NCI-H748 (cell line): ENCODE measurements at regions not wholly inside any gene's neighbourhood (a gene's known extent, or its start where the extent isn't known, plus 50 kb on each side); places are given as distances from the start of the nearest gene placed in this dataset.
"Not testable (repeated sequence)": the region's sequence is repeated elsewhere in the genome, so short reads cannot be mapped to it uniquely, and the experiment has no call there.

Experiments
- DNase-seq: peaks from one replicate; lab custom pipeline; 2025; ENCODE audit not compliant: unreplicated experiment; lab: John Stamatoyannopoulos, UW

GRCh38 chr19:30228835-30229524 lies 143.2 kb upstream of the ZNF536 start:
- peak; percentile 57 for DNase-seq

- peak; percentile 55 for DNase-seq
Measured at GRCh38 chr19:30229525-30230174, 142.5 kb upstream of the ZNF536 start.

GRCh38 chr19:30231408-30232318 lies 140.5 kb upstream of the ZNF536 start:
- DNase-seq: no peak

GRCh38 chr19:30233375-30233774 lies 138.8 kb upstream of the ZNF536 start:
- no peak for DNase-seq

- no peak for DNase-seq
Measured at GRCh38 chr19:30235946-30236345, 136.2 kb upstream of the ZNF536 start.

- DNase-seq: no peak
Measured at GRCh38 chr19:30236587-30236986, 135.6 kb upstream of the ZNF536 start.

GRCh38 chr19:30237140-30237539 lies 135.0 kb upstream of the ZNF536 start:
- no peak for DNase-seq

- no peak for DNase-seq
Measured at GRCh38 chr19:30240904-30241695, 131.1 kb upstream of the ZNF536 start.

GRCh38 chr19:30244533-30244932 lies 127.7 kb upstream of the ZNF536 start:
- DNase-seq: no peak

- DNase-seq: no peak
Measured at GRCh38 chr19:30245401-30246039, 126.7 kb upstream of the ZNF536 start.

GRCh38 chr19:30249911-30250310 lies 122.3 kb upstream of the ZNF536 start:
- no peak for DNase-seq

- DNase-seq: no peak
Measured at GRCh38 chr19:30252214-30252613, 120.0 kb upstream of the ZNF536 start.

- no peak for DNase-seq
Measured at GRCh38 chr19:30253581-30253996, 118.6 kb upstream of the ZNF536 start.

- no peak for DNase-seq
Measured at GRCh38 chr19:30254158-30254557, 118.0 kb upstream of the ZNF536 start.

- no peak for DNase-seq
Measured at GRCh38 chr19:30254789-30255188, 117.4 kb upstream of the ZNF536 start.

GRCh38 chr19:30255791-30256495 lies 116.2 kb upstream of the ZNF536 start:
- DNase-seq: no peak

GRCh38 chr19:30256496-30256850 lies 115.7 kb upstream of the ZNF536 start:
- no peak for DNase-seq

- DNase-seq: no peak
Measured at GRCh38 chr19:30263830-30264381, 108.3 kb upstream of the ZNF536 start.

- DNase-seq: not testable (repeated sequence)
Measured at GRCh38 chr19:30265918-30266317, 106.3 kb upstream of the ZNF536 start.

GRCh38 chr19:30266687-30267086 lies 105.5 kb upstream of the ZNF536 start:
- DNase-seq: no peak
